Stimulated activated CD8-positive, alpha-beta memory T cell treated with anti-CD3 and anti-CD28 coated beads, Interleukin-15, amount 100 ng/mL, for 48 hours (primary cell): ENCODE measurements at regions not wholly inside any gene's neighbourhood (a gene's known extent, or its start where the extent isn't known, plus 50 kb on each side); places are given as distances from the start of the nearest gene placed in this dataset.
"Not testable (repeated sequence)": the region's sequence is repeated elsewhere in the genome, so short reads cannot be mapped to it uniquely, and the experiment has no call there.

Source experiments
- DNase-seq, 2 donors: peaks; one replicate each; pipeline ENCODE4 v3.0.0-alpha.2; 2020; ENCODE audit warnings: low read depth in 2 of 2

DNA sequence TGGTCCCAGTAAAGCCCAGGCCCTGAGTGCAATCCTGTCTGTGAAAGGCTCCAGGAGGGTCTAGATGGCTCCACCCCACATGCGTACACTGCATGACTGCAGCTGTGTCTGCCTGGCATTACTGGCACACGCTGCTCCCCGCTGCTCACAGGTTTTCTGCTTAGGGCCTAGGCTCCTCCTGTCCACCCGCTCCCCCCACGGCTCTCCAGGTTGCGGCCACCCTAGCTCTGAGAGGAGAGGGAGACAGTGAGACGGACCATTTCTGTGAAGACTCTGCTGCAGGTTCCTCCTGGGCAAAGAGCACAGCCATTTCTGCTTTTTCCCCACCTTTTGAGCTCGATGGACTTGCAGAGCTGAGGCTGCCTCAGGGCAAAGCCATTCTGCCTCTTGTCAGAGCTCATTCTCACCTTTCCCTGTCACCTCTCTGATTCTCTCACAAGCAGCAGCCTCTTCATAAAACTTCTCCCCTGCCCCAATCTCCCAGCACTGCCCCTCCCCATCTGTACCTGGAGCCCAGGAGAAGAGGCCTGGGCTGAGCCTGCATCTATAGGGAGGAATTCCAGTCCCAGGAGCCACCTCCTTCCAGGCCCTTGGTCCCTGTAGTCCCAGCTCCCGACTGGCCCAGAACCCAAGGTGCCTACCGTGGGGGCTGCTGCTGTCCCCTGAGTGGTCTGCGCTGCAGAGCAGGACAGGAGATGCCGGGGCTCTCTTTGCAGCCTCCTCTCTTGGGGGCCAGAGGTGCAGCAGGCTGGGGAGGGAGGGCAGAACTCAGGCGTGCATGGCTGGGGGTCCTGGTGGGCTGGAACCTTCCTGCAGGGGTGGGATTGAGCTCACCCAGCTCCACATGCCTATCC is 433.7 kb upstream of the B3GAT1 start:
- no peak for DNase-seq

DNA sequence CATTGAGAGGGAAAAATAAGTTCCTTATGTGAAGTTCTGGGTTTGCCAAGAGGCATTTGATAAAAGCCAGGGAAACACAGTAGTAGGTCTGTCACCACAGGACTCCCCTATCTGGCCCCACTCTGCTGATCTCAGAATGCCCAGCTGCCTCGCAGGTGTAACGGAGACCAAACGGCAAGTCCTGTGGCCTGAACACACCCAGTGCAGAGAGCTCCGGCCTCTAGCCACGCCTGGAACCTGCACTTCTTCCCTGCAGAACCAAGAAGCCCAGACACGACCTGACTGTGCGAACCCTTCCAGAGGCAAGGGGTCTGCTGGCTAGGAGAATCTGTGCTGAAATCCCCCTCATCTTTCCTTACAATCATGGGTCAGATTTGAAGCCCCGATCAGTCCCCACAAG is 432.8 kb upstream of the B3GAT1 start:
- DNase-seq: no peak

DNA sequence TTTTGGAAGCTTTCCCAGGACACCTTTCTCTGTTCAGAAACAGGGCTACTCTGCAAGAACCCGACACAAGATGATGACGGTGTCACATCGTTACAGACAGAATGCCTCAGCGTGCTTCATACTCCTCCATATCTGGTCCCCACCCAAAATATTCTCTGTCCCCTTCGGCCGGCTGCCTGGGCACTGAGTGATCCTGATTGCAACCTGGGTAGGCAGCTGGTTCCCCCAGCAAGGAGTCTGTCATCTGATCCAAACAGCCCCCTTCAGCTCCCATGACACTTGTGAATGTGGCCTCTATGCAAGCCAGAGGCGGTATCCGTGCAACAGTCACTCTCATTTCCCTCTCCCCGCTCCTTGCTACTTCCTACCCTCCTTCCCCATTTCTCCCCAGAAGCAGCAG is 431.7 kb upstream of the B3GAT1 start:
- no peak for DNase-seq

DNA sequence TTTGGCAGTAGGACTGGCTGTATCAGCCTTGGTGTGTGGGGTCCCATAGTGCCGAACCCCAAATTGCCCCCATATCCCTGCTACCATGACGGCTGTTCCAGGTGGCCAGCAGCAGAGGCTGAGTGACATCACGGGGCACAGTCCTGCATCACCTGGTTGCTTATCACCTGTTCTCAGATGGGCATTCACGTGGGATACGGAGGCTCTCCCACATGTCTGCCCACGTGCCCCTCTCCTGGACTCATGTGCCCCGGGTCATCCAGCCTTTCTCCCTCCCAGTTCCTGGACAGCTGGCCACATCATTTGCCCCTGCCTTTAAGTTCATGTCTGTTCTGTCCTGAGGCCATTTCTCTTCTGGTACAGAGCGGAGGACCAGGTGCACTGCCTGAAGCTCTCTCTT is 431.0 kb upstream of the B3GAT1 start:
- DNase-seq: no peak

DNA sequence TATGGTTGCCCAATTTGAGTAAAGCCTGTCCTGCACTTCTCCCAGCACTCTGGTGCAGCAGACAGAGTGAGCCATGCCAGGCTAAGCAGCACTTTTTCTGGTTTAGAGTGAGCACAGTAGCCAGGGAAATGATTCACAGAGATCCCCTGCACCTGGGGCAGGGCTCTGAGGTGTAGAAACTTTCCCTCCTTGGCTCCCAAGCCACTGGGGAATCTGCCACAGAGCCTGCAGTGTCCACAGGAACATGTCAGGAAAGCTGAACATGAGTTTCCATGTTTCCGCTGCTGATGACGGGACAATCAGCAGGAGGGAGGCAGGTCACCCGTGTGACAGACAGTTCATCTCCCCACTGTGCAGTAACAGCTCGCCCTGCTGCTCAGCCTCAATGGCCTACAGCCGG is 429.9 kb upstream of the B3GAT1 start:
- no peak for DNase-seq

DNA sequence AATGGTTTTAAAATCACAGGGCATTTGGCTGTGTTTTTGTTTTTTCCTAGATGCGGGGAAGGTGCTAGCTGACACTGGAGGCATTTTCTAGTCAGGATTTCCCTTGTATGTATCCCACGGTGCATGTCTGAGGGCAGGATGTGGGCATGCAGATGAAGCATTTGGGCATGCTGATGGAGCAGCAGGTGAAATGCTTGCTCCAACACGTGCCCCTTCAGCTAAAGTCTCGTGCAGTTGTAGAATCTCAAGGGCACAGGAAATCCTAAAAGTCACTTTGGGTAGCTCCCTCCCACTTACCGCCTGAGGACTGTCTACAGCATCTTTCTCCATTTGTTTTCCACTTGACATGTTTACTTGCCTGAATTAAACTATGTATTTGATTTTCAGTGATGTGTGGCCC is 429.4 kb upstream of the B3GAT1 start:
- no peak for DNase-seq

DNA sequence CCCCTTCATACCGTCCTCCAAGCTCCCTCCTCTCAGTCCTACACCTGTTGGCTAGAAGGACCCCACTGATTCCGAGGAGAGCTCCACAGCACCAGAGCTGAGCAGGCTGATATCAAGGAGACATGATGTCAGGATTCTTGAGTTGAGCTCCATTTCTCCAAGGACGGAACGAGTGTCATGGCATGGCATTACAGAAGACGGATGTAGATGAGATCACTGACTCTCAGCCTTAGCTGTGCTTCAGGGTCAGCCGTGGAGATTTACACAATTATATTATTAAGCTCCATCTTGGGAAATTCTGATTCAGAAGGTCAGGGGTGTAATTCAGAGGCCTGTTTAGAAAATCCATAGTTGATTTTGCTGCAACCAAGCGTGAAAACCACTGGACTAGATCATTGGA is 428.9 kb upstream of the B3GAT1 start:
- DNase-seq: no peak

DNA sequence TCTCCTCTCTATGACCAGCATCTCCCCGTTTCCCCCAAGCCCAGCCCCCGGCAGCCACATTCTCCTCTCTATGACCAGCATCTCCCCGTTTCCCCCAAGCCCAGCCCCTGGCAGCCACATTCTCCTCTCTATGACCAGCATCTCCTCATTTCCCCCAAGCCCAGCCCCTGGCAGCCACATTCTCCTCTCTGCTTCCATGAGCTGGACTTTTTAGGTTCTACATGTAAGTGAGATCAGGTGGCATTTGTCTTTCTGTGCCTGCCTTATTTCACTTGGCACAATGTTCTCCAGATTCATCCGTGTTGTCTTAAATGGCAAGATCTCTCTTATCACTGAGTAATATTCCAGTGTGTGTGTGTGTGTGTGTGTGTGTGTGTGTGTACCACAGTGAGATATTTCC is 428.1 kb upstream of the B3GAT1 start:
- DNase-seq: not testable (repeated sequence)

DNA sequence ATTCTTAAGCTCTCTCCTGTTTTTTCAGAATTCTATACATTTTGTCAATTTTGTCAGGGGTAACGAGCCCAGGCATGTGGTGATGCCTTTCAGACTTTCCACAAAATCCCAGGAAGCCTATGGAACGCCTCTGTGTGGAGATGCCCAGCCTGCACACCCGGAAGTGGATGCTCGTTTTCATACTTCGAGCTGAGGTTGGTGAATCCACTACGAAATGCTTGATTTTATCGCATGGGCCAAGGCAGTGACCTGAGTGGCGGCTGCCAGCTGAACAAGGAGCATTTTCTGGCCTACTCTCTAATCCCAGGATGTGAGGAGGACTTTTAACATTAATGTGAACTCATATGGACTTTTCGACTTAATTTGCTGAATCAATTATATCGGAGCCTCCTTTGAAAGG is 426.7 kb upstream of the B3GAT1 start:
- no peak for DNase-seq

DNA sequence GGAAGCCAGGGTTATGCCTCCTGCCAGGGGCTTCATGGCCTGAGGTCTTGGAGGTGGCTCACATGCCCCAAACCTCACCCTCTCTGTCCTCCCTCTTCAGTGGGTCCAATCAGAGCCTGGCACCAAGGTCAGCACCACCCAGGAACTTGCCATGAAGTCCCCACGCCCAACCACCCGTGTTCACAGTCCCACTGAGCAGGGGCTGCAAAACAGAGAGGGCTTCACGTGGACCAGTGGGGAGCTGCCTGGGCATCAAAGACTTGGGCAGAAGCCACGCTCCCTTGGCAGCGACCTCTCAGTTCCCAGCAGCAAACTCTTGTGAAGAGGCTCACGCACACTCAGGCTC is 425.8 kb upstream of the B3GAT1 start:
- no peak for DNase-seq

DNA sequence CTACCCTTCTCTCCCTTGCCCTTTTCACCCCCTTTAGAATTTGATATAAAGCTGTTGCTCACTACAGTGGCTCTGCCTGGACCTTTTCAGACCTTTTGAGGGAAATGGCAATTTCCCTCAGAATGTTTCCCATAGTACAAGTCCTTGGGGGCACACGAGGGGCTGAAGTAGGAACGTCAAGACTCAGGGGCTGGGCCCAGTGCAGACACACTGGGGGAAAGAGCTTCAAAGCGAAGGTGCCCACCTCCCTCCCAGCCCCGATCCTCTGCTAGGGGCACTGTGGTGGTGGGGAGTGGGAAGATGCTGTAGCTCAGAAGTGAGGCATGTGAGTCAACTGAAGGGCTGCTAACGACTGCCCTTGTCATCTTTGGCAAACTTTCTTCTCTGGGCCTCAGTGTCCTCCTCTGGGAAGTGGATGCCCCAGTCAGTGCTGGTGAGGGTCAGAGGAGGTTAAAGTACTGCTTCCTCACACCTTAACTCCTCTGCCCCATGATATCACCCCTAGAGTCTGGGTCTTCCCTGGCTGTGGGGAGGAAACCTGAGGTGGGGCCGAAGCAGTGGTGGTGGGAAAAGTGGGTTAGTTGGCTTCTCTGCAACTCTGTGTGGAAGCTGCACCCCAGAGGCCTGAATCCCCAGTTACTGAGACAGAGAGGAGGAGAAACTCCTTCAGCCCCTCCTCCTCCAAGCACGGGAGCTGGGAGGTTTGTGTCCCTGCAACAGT is 425.3 kb upstream of the B3GAT1 start:
- no peak for DNase-seq

DNA sequence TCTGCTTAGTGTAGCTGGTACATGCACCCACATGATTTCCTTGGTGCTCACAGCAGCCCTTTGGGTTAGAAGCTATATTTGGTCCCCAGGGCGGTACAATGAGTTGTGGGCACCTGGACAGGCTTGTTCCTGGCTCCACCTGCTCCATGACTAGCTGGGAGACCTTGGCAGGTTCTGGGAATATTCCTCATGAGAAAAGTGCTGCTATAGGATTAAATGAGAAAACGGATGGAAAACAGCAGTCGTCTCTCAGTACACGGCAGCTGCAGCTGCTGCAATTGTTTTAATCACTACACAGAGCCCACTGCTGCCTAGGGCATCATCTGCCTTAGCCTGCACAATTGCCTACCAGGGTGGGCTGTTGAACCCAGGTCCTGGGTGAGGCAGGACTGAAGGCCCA is 424.5 kb upstream of the B3GAT1 start:
- DNase-seq: no peak

DNA sequence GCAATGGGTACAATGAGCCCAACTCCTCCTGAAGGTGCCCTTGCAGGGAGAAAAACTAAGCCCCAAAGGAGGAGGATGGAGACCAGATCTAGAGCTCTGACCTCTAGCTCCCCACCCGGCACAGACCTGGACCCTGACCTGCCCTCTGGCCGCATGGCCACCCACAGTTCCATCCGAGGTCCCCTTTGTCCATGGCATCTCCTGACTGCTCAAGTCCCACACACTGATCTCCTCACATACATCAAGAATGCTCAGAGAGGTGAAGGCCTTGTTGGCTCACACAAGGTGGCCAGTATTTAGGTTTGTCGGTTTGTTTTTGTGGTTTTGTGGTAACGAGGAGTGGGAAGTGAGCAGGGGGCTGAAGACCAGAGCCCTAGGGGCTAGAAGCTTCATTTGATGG is 423.5 kb upstream of the B3GAT1 start:
- no peak for DNase-seq

DNA sequence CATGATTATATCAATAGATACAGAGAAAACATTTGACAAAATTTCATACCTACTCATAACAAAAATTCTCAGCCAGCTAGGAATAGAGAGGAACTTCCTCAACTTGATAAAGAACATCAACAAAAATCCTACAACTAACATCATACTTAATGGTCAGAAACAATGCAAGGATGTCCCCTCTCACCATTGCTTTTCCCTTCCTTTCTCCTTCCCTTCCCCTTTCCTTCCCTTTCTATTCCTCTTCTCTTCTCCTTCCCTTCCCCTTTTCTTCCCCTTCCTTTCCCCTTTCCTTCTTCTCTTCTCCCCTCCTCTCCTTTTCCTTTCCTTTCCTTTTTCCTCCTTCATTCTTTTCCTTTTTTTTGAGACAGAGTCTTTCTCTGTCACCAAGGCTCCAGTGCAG is 418.3 kb upstream of the B3GAT1 start:
- no peak for DNase-seq

DNA sequence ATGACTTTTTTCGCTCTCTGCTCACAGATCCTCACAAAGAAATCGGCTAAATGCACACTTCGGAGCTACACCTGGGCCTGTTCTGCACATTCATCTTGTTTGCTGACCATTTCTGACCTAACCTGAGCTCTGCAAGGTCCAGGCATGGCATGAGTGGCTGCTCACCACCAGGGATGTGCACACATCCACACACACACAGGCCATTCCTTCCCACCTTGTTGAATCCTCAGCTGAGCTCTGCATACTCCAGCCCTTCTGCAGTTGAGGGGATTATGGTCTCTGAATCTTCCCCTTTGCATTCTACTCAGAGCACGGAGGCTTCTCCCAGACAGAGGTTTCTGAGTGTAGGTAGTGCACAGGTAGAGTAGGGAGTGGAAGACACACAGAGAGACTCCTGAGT is 411.9 kb upstream of the B3GAT1 start:
- no peak for DNase-seq

DNA sequence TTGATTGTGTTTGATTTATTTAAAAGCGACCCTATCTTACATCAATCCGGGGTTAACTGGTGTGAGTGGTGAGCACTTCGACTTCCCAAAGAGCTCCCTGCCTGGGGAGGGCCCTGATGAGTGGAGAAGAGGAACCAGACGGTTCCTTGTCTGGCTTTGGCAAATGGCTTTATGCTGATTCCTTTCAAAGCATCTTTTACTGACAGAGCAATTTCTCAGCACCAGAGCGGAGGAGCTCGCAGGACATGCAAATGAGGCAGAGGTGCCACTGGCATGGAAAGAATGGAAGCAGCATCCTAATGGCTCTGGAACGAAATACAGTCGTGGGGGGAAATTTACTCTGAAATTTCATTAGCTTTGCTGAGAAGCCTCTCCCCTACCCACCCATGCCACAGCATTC is 410.9 kb upstream of the B3GAT1 start:
- DNase-seq: no peak

DNA sequence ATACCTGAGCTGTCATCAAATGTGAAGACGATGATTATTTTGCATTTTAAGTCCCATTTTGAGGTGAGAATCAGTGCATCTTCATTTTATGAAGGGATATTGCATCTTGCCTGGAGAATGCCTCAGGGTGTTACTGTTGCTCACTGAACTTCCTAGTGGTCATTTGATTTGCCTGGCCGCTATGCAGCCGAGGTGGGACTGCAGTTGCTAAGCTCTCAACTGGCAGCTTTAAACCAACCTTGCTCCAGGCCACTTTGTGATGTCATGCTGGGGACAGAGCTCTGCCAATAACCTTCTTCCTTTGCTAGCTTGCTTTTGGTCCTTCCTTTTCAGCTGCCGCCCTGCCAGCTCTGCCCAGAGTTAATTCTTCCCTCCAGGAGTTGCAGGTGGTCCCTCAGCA is 409.4 kb upstream of the B3GAT1 start:
- DNase-seq: no peak

DNA sequence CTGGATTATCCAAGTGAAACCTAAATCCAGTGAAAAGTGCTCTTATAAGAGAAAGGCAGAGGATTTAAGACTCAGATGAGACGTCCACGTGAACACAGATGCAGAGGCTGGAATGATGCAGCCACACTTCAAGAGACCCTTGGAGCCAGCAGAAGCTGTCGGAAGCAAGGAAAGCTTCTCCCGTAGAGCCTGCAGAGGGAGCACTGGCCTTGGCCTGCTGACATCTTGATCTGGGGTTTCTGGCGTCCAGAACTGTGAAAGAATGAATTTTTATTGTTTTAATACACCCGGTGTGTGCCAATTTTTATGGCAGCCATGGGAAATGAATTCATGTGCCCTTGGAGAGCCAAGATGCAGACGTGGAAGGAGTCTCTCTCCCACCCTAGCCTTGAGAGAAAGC is 407.0 kb upstream of the B3GAT1 start:
- no peak for DNase-seq

DNA sequence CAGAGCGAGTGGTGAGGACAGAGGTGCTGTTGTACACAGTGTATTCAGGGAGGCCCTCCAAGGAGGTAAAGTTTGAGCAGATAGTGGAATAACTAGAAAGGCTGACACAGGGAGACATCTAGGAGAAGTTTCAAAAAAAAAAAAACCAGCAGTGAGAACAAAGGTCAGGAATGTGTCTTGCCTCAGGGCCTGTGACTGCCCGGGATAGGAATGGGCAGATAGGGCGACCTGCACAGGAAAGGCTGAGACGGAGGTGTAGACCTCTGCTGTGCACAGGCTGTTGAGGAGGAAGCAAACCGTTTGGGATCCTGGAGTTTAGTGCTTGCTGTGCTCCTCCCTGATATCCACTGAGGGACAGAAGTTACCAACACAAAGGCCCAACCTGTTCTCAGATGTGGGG is 406.5 kb upstream of the B3GAT1 start:
- DNase-seq: no peak

DNA sequence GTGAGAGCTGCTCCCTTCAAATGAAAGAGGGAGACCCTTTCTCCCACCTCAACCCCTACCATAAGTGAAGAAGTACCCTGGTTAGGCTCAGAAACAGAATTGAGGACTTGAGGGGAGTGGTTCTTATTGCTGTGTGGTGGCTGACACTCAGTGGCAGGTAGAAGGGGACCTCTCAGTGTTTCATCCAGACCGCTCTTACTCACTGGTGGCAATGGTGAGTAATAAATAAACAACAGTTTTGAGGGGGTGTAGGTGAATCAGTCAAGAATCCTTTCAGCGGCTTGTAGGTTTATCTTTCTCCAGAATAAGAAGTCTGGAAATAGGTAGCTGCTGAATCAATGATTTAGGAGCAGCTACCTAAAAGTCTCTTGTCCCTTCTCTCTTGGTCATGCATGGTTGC is 403.4 kb upstream of the B3GAT1 start:
- DNase-seq: no peak

DNA sequence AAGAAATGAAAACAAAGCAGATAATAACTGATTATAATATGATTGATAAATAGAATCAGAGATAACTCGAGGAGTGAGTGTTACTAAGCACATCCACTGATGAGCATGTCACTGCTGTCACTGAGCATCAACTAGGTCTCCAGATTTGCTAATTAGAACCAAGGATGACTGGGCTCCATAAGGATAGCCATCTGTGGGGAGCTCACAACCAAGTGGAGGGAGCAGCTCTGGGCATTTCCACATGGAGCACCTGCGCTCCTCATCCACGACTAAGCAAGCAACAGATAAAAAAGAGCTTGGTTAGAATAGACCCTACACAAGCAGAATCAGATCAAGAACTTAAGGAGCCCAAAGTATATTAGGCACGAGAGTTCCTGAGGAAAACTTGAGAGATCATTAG is 396.0 kb upstream of the B3GAT1 start:
- no peak for DNase-seq

DNA sequence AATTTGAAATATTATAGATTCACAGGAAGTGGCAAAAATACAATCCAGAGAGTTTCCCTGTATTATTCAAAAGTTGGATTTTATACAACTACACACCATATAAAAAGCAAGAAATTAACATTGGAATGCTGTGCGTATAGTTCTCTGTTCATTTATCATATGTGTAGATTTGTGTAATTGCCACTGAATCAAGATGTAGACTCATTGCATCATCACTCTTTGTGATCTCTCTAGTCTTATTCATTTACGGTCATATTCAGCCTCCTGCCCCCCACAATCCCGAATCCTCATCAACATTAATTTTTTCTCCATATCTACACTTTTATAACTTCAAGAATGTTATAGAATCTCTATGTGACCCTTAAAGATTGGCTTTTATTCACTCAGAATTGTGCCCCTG is 390.6 kb upstream of the B3GAT1 start:
- no peak for DNase-seq

DNA sequence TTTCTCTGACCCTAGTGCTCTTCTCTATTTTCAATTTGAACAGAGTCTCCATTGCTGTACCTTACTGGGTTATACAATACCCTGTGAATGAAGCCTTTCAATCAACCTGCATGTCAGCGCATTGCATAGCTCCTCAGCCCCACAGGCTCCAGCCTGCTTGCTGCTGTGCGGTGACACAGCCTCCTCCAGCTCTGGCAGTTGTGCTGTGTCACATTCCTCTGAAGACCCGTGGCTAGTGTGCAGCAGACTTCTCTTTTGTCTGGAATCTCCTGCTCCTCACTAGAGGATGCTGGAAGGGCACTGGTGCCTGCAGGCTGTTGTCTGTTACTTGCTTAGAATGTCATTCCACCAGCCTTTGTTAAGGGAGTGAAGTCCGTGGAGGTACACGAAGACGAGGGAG is 390.1 kb upstream of the B3GAT1 start:
- DNase-seq: no peak

DNA sequence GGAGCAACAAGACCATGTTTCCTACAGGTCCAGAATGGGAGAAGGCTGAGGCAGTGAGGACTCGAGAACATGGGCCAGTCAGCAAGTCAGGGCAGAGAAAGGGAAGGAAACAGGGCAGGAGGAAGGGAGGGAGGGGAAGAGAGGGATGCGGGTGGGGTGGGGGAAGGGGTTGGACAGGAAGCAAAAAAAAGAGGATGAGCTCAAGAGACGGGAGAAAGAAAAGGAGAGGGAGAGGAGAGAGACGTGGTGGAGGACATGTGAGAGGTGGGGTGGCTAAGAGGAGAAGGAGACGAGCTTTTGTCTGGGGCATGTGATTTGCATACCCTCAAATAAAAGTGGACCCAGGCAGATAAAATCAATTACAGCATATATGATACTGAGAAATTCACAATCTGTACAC is 389.5 kb upstream of the B3GAT1 start:
- no peak for DNase-seq
